Thyroid gland (tissue), 4 donors: ENCODE measurements at regions not wholly inside any gene's neighbourhood (a gene's known extent, or its start where the extent isn't known, plus 50 kb on each side); places are given as distances from the start of the nearest gene placed in this dataset.

Experiments used
- POLR2A ChIP-seq, 2 donors: fragments of 450-650 bp; IDR thresholded peaks; one replicate each; pipeline ENCODE4 v1.6.1; 2017; ENCODE audit warnings: antibody characterized with exemption in 2 of 2, mild to moderate bottlenecking in 2 of 2, moderate library complexity in 1 of 2
- TF ChIP-seq, protein P1 (sequence below), 6 experiments: fragments of 200-600 bp in 3 of 6; fragments of 450-650 bp in 3 of 6; sonication (generic) in 3 of 6; IDR thresholded peaks; one replicate each; pipeline ENCODE4 v1.5.1; 2016 to 2019; ENCODE audit warnings: antibody characterized with exemption in 6 of 6, mild to moderate bottlenecking in 2 of 6, inconsistent platforms in 1 of 6, moderate library complexity in 1 of 6

DNA sequence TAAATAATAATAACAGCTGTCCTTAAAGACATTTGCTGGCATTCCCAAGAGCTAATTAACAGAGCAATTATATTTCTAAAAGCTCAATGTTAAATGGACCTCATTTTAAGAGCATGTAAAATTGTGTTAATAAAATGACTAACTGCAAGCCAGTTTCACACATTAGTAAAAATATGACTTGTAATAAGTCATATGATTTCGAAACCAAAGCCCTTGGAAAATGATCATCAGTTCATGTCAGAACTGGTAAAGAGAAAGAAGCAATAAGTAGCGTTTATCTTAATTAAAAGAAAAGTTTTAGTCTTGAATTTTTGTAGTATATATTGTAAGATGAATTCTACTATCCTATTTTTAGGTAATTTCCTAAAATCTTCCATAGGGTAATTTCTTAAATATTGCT, 310.7 kb downstream of the CNTN3 start:
- TF ChIP-seq, protein P1, sequence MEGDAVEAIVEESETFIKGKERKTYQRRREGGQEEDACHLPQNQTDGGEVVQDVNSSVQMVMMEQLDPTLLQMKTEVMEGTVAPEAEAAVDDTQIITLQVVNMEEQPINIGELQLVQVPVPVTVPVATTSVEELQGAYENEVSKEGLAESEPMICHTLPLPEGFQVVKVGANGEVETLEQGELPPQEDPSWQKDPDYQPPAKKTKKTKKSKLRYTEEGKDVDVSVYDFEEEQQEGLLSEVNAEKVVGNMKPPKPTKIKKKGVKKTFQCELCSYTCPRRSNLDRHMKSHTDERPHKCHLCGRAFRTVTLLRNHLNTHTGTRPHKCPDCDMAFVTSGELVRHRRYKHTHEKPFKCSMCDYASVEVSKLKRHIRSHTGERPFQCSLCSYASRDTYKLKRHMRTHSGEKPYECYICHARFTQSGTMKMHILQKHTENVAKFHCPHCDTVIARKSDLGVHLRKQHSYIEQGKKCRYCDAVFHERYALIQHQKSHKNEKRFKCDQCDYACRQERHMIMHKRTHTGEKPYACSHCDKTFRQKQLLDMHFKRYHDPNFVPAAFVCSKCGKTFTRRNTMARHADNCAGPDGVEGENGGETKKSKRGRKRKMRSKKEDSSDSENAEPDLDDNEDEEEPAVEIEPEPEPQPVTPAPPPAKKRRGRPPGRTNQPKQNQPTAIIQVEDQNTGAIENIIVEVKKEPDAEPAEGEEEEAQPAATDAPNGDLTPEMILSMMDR (IDR thresholded peaks at IDR 0.05), result no peak
- no peak for TF ChIP-seq POLR2A (IDR thresholded peaks at IDR 0.05)
